HepG2 (cell line): ENCODE measurements at regions not wholly inside any gene's neighbourhood (a gene's known extent, or its start where the extent isn't known, plus 50 kb on each side); places are given as distances from the start of the nearest gene placed in this dataset.

Experiments used
- FLYWCH1 ChIP-seq: sonication (generic); formaldehyde crosslinking; IDR thresholded peaks from 2 replicates; pipeline ENCODE4 v1.8.1; 2023; ENCODE audit warnings: mild to moderate bottlenecking, missing genetic modification reagents
- GMEB1 ChIP-seq: sonication (generic); formaldehyde crosslinking; IDR thresholded peaks from 2 replicates; pipeline ENCODE4 v1.5.1; 2020; ENCODE audit warnings: missing genetic modification reagents, mild to moderate bottlenecking, borderline replicate concordance
- GMEB2 ChIP-seq: IDR thresholded peaks from 2 replicates; pipeline ENCODE4 v1.6.1; 2016; ENCODE audit warnings: missing biosample characterization, missing genetic modification reagents, low read depth
- MAF1 ChIP-seq: sonication (generic); formaldehyde crosslinking; IDR thresholded peaks from 2 replicates; pipeline ENCODE4 v1.5.0; 2020; ENCODE audit warnings: missing genetic modification reagents, borderline replicate concordance
- MBNL3 ChIP-seq: fragments of 250-450 bp; sonication (Bioruptor Pico); conservative IDR thresholded peaks from 2 replicates; pipeline ENCODE4 v1.8.0; 2022; ENCODE audit warnings: mild to moderate bottlenecking, inconsistent platforms
- MIER2 ChIP-seq: IDR thresholded peaks from 2 replicates; pipeline ENCODE4 v1.6.1; 2016; ENCODE audit warnings: missing biosample characterization, missing genetic modification reagents
- NCOA2 ChIP-seq: sonication (generic); formaldehyde crosslinking; IDR thresholded peaks from 2 replicates; pipeline ENCODE4 v1.8.0; 2022; ENCODE audit warnings: inconsistent platforms
- NCOR1 ChIP-seq: fragments of 200-600 bp; sonication (generic); IDR thresholded peaks from 2 replicates; pipeline ENCODE4 v1.7.0; 2017; ENCODE audit warnings: antibody characterized with exemption, low read length, borderline replicate concordance
- SALL1 ChIP-seq: sonication (generic); formaldehyde crosslinking; IDR thresholded peaks from 2 replicates; pipeline ENCODE4 v1.8.0; 2022; ENCODE audit warnings: mild to moderate bottlenecking, missing genetic modification reagents
- SETDB1 ChIP-seq: sonication (generic); formaldehyde crosslinking; IDR thresholded peaks from 2 replicates; pipeline ENCODE4 v1.5.1; 2020; ENCODE audit warnings: missing genetic modification reagents, mild to moderate bottlenecking, borderline replicate concordance
- SMAD3 ChIP-seq: sonication (generic); formaldehyde crosslinking; IDR thresholded peaks from 2 replicates; pipeline ENCODE4 v1.4.0; 2020; ENCODE audit warnings: missing genetic modification reagents
- SUZ12 ChIP-seq: fragments of 150-350 bp; IDR thresholded peaks from 2 replicates; pipeline ENCODE4 v1.6.1; 2014; ENCODE audit warnings: low read depth, low read length
- TFDP2 ChIP-seq: sonication (generic); formaldehyde crosslinking; IDR thresholded peaks from 2 replicates; pipeline ENCODE4 v1.4.0; 2020; ENCODE audit warnings: missing genetic modification reagents
- TIGD3 ChIP-seq: sonication (generic); formaldehyde crosslinking; IDR thresholded peaks from 2 replicates; pipeline ENCODE4 v1.5.1; 2020; ENCODE audit warnings: mild to moderate bottlenecking, missing genetic modification reagents, borderline replicate concordance
- ZFY ChIP-seq: sonication (generic); formaldehyde crosslinking; IDR thresholded peaks from 2 replicates; pipeline ENCODE4 v1.4.0; 2020; ENCODE audit warnings: missing genetic modification reagents
- ZKSCAN5 ChIP-seq: sonication (generic); formaldehyde crosslinking; IDR thresholded peaks from 2 replicates; pipeline ENCODE4 v1.5.1; 2020; ENCODE audit warnings: mild to moderate bottlenecking, missing genetic modification reagents
- ZMYM4 ChIP-seq: sonication (generic); formaldehyde crosslinking; IDR thresholded peaks from 2 replicates; pipeline ENCODE4 v1.8.1; 2023; ENCODE audit warnings: mild to moderate bottlenecking, missing genetic modification reagents
- ZNF431 ChIP-seq: sonication (generic); formaldehyde crosslinking; IDR thresholded peaks from 2 replicates; pipeline ENCODE4 v1.9.0; 2022; ENCODE audit warnings: missing genetic modification reagents, low read depth, mild to moderate bottlenecking, borderline replicate concordance
- ZNF441 ChIP-seq: sonication (generic); formaldehyde crosslinking; IDR thresholded peaks from 2 replicates; pipeline ENCODE4 v1.7.0; 2021; ENCODE audit warnings: missing genetic modification reagents, borderline replicate concordance
- ZNF496 ChIP-seq: sonication (generic); formaldehyde crosslinking; IDR thresholded peaks from 2 replicates; pipeline ENCODE4 v1.8.1; 2023; ENCODE audit warnings: mild to moderate bottlenecking, moderate library complexity, missing genetic modification reagents; ENCODE audit not compliant: insufficient replicate concordance
- ZNF557 ChIP-seq: sonication (generic); formaldehyde crosslinking; IDR thresholded peaks from 2 replicates; pipeline ENCODE4 v1.4.0; 2020; ENCODE audit warnings: missing genetic modification reagents
- ZNF562 ChIP-seq: sonication (generic); formaldehyde crosslinking; IDR thresholded peaks from 2 replicates; pipeline ENCODE4 v1.8.0; 2022; ENCODE audit warnings: missing genetic modification reagents, borderline replicate concordance
- ZNF597 ChIP-seq: sonication (generic); formaldehyde crosslinking; IDR thresholded peaks from 2 replicates; pipeline ENCODE4 v1.5.0; 2020; ENCODE audit warnings: missing genetic modification reagents
- ZNF672 ChIP-seq: sonication (generic); formaldehyde crosslinking; IDR thresholded peaks from 2 replicates; pipeline ENCODE4 v1.8.1; 2022; ENCODE audit warnings: missing genetic modification reagents
- ZSCAN21 ChIP-seq: sonication (generic); formaldehyde crosslinking; IDR thresholded peaks from 2 replicates; pipeline ENCODE4 v1.8.0; 2022; ENCODE audit warnings: mild to moderate bottlenecking, missing genetic modification reagents, moderate library complexity, borderline replicate concordance

- TF ChIP-seq SALL1 (peak; percentile 83), ZNF597 (CRISPR knock-in tag) (no peak), MIER2 (0 out of 2 replicates have a peak, but pooled peaks have one; percentile 17), ZKSCAN5 (CRISPR knock-in tag) (no peak), SUZ12 (no peak), NCOA2 (CRISPR knock-in tag) (peak; percentile 80), ZNF496 (no peak), TFDP2 (peak; percentile 63), GMEB2 (no peak), SETDB1 (CRISPR knock-in tag) (no peak), ZFY (CRISPR knock-in tag) (peak; percentile 38; the same call in 1 of the 2 replicates), SMAD3 (CRISPR knock-in tag) (no peak), ZNF431 (no peak), MAF1 (CRISPR knock-in tag) (no peak), GMEB1 (CRISPR knock-in tag) (no peak), MBNL3 (CRISPR knock-in tag) (no peak), FLYWCH1 (CRISPR knock-in tag) (no peak), ZNF672 (no peak), ZMYM4 (no peak), ZNF557 (CRISPR knock-in tag) (no peak), TIGD3 (CRISPR knock-in tag) (no peak), NCOR1 (peak; percentile 22; the same call in 1 of the 2 replicates), ZSCAN21 (CRISPR knock-in tag) (no peak), ZNF562 (CRISPR knock-in tag) (no peak), ZNF441 (CRISPR knock-in tag) (no peak)
These were observed 479.4 kb downstream of the RASEF start (continued) for GRCh38 chr9:82583524-82583923.
